Loucy (cell line): ENCODE measurements at regions not wholly inside any gene's neighbourhood (a gene's known extent, or its start where the extent isn't known, plus 50 kb on each side); places are given as distances from the start of the nearest gene placed in this dataset.

Experiments
- H2AFZ ChIP-seq: fragments of 200-600 bp; sonication (generic); 2 replicates; pipeline ENCODE4 v1.6.0; 2016; ENCODE audit warnings: antibody characterized with exemption, mild to moderate bottlenecking, low read length, moderate library complexity
- H3F3A ChIP-seq: fragments of 200-600 bp; 2 replicates; pipeline ENCODE4 v1.6.0; 2016; ENCODE audit warnings: antibody characterized with exemption, low read depth, mild to moderate bottlenecking
- H3K27me3 ChIP-seq: fragments of 200-600 bp; sonication (generic); 2 replicates; pipeline ENCODE4 v1.6.1; 2014; ENCODE audit warnings: low read length, mild to moderate bottlenecking; ENCODE audit not compliant: insufficient read depth, poor library complexity, severe bottlenecking
- H3K36me3 ChIP-seq: fragments of 200-600 bp; sonication (generic); 2 replicates; pipeline ENCODE4 v1.6.1; 2016; ENCODE audit warnings: low read length; ENCODE audit not compliant: insufficient read depth
- H3K4me1 ChIP-seq: fragments of 200-600 bp; sonication (generic); 2 replicates; pipeline ENCODE4 v1.5.1; 2014; ENCODE audit warnings: low read length, mild to moderate bottlenecking; ENCODE audit not compliant: insufficient read depth, poor library complexity, severe bottlenecking
- H3K4me2 ChIP-seq: fragments of 200-600 bp; sonication (generic); 2 replicates; pipeline ENCODE4 v1.6.0; 2014; ENCODE audit warnings: antibody characterized with exemption, low read length, low read depth, mild to moderate bottlenecking; ENCODE audit not compliant: poor library complexity, severe bottlenecking
- H3K4me3 ChIP-seq: fragments of 200-600 bp; sonication (generic); 2 replicates; pipeline ENCODE4 v1.5.1; 2014; ENCODE audit warnings: low read length, mild to moderate bottlenecking, mixed read lengths; ENCODE audit not compliant: poor library complexity, severe bottlenecking
- H3K79me2 ChIP-seq: fragments of 200-600 bp; sonication (generic); 2 replicates; pipeline ENCODE4 v1.6.1; 2014; ENCODE audit warnings: low read length; ENCODE audit not compliant: insufficient read depth
- H3K9ac ChIP-seq: fragments of 200-600 bp; sonication (generic); 2 replicates; pipeline ENCODE4 v1.6.0; 2014; ENCODE audit warnings: mild to moderate bottlenecking, low read depth, low read length, moderate library complexity; ENCODE audit not compliant: poor library complexity, severe bottlenecking
- H3K9me2 ChIP-seq: fragments of 200-600 bp; sonication (generic); replicated peaks from 2 replicates; pipeline ENCODE4 v1.6.1; 2016; ENCODE audit warnings: low read depth, low read length, mixed read lengths
- H3K9me3 ChIP-seq: fragments of 200-600 bp; sonication (generic); 2 replicates; pipeline ENCODE4 v1.6.1; 2014; ENCODE audit warnings: mild to moderate bottlenecking, antibody characterized with exemption, low read length, low read depth; ENCODE audit not compliant: insufficient read depth
- H4K20me1 ChIP-seq: fragments of 200-600 bp; sonication (generic); 2 replicates; pipeline ENCODE4 v1.6.0; 2014; ENCODE audit warnings: antibody characterized with exemption, low read length, mild to moderate bottlenecking; ENCODE audit not compliant: insufficient read depth, poor library complexity, severe bottlenecking
- EZH2phosphoT487 ChIP-seq: fragments of 200-600 bp; IDR thresholded peaks from 2 replicates; pipeline ENCODE4 v1.6.1; 2018; ENCODE audit warnings: antibody characterized with exemption, mild to moderate bottlenecking, moderate library complexity, borderline replicate concordance
- TF ChIP-seq, protein P1 (sequence below): fragments of 200-600 bp; sonication (generic); conservative IDR thresholded peaks from 2 replicates; pipeline ENCODE4 v1.5.1; 2014; ENCODE audit warnings: mild to moderate bottlenecking, antibody characterized with exemption, low read length

- Histone ChIP-seq H3K4me1 (no peaks in the 10 kb centered on the region), H3K4me2 (no peak overlapping the region), H3K9me2 (no peaks in the 10 kb centered on the region), H3K79me2 (no peaks in the 10 kb centered on the region), H4K20me1 (no peaks in the 10 kb centered on the region), H3F3A (no peaks in the 10 kb centered on the region), H3K27me3 (no peaks in the 10 kb centered on the region), H2AFZ (no peak overlapping the region), H3K9ac (no peak overlapping the region), H3K36me3 (no peaks in the 10 kb centered on the region), H3K4me3 (no peak overlapping the region), H3K9me3 (no peaks in the 10 kb centered on the region)
- TF ChIP-seq, protein P1, sequence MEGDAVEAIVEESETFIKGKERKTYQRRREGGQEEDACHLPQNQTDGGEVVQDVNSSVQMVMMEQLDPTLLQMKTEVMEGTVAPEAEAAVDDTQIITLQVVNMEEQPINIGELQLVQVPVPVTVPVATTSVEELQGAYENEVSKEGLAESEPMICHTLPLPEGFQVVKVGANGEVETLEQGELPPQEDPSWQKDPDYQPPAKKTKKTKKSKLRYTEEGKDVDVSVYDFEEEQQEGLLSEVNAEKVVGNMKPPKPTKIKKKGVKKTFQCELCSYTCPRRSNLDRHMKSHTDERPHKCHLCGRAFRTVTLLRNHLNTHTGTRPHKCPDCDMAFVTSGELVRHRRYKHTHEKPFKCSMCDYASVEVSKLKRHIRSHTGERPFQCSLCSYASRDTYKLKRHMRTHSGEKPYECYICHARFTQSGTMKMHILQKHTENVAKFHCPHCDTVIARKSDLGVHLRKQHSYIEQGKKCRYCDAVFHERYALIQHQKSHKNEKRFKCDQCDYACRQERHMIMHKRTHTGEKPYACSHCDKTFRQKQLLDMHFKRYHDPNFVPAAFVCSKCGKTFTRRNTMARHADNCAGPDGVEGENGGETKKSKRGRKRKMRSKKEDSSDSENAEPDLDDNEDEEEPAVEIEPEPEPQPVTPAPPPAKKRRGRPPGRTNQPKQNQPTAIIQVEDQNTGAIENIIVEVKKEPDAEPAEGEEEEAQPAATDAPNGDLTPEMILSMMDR, result no peak
- TF ChIP-seq EZH2phosphoT487, result no peak
Observed at GRCh38 chr3:117695871-117696645, 986.5 kb downstream of the TUSC7 start.

DNA sequence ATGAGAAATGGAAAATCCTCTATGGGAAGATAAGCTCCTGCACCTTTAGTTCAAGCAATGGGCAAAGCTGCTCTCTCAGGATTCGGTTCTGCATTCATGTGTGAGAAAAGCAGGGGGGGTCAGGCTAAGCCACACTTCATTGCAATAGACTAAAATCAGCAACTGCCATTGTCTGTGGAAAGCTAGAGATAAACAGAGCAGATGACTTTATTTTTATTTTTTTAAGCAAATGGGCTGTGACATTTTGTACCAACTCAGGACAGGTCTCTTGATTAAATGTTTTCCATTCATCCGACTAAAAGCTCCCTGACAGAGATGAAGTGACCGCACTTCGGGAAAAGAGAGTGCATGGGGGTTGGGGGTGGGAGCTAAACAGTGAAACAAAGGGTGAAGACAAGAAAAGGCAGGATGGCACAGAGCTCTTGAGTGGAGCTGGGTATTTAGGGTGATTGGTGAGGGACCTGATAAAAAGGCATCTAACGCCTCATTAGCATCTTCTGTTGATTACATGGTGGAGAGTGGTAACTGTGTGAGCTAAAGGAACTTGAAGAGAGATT is 987.4 kb downstream of the TUSC7 start:
- Histone ChIP-seq H3K9ac (no peak overlapping the region), H3K9me2 (no peaks in the 10 kb centered on the region), H3K4me1 (no peaks in the 10 kb centered on the region), H3K36me3 (no peaks in the 10 kb centered on the region), H3K4me2 (no peak overlapping the region), H3K4me3 (no peak overlapping the region), H4K20me1 (no peaks in the 10 kb centered on the region), H3K79me2 (no peaks in the 10 kb centered on the region), H2AFZ (no peak overlapping the region), H3K27me3 (no peaks in the 10 kb centered on the region), H3K9me3 (no peaks in the 10 kb centered on the region), H3F3A (no peaks in the 10 kb centered on the region)
- TF ChIP-seq EZH2phosphoT487, result no peak
- TF ChIP-seq, protein P1, result no peak

- no peaks in the 10 kb centered on the region for H3K36me3 ChIP-seq
- no peaks in the 10 kb centered on the region for H4K20me1 ChIP-seq
- H3K4me3 ChIP-seq, result no peak overlapping the region
- H3K9me3 ChIP-seq, result no peaks in the 10 kb centered on the region
- TF ChIP-seq, protein P1, result no peak
- TF ChIP-seq EZH2phosphoT487, result no peak
- H3K79me2 ChIP-seq, result no peaks in the 10 kb centered on the region
- no peaks in the 10 kb centered on the region for H3K4me1 ChIP-seq
- H3K27me3 ChIP-seq, result no peaks in the 10 kb centered on the region
- no peak overlapping the region for H2AFZ ChIP-seq
- H3K9ac ChIP-seq, result no peak overlapping the region
- H3K4me2 ChIP-seq, result no peak overlapping the region
- no peaks in the 10 kb centered on the region for H3F3A ChIP-seq
- no peaks in the 10 kb centered on the region for H3K9me2 ChIP-seq
Observed at GRCh38 chr3:117699058-117699457, 989.5 kb downstream of the TUSC7 start.
